HEK293T (cell line): ENCODE measurements at regions not wholly inside any gene's neighbourhood (a gene's known extent, or its start where the extent isn't known, plus 50 kb on each side); places are given as distances from the start of the nearest gene placed in this dataset.

Source experiments
- BHLHE40 ChIP-seq: fragments of 450-650 bp; IDR thresholded peaks from 2 replicates; pipeline ENCODE4 v1.6.1; 2016; ENCODE audit warnings: mild to moderate bottlenecking, moderate library complexity, borderline replicate concordance
- CTBP1 ChIP-seq: fragments of 450-650 bp; IDR thresholded peaks from 2 replicates; pipeline ENCODE4 v1.6.1; 2016; ENCODE audit warnings: borderline replicate concordance
- FOXM1 ChIP-seq: fragments of 450-650 bp; IDR thresholded peaks from 2 replicates; pipeline ENCODE4 v1.6.1; 2017; ENCODE audit warnings: mild to moderate bottlenecking, borderline replicate concordance
- HDGF ChIP-seq: fragments of 450-650 bp; IDR thresholded peaks from 2 replicates; pipeline ENCODE4 v1.6.1; 2017; ENCODE audit warnings: antibody characterized with exemption, borderline replicate concordance
- NFRKB ChIP-seq: fragments of 450-650 bp; IDR thresholded peaks from 2 replicates; pipeline ENCODE4 v1.6.1; 2016; ENCODE audit warnings: mild to moderate bottlenecking, moderate library complexity
- SP1 ChIP-seq: fragments of 450-650 bp; IDR thresholded peaks from 2 replicates; pipeline ENCODE4 v1.6.1; 2017
- SUZ12 ChIP-seq: fragments of 450-650 bp; IDR thresholded peaks from 2 replicates; pipeline ENCODE4 v1.6.1; 2016; ENCODE audit warnings: mild to moderate bottlenecking
- TARDBP ChIP-seq: fragments of 450-650 bp; IDR thresholded peaks from 2 replicates; pipeline ENCODE4 v1.6.1; 2016
- ZNF384 ChIP-seq: fragments of 450-650 bp; IDR thresholded peaks from 2 replicates; pipeline ENCODE4 v1.6.1; 2016

GRCh38 chr17:14950686-14951085 is 314.4 kb downstream of the PMP22 start:
- TF ChIP-seq TARDBP (no peak), FOXM1 (no peak), SP1 (no peak), HDGF (no peak), ZNF384 (no peak), BHLHE40 (no peak), CTBP1 (no peak), NFRKB (no peak), SUZ12 (no peak)
